GM12874 (cell line): ENCODE measurements at regions not wholly inside any gene's neighbourhood (a gene's known extent, or its start where the extent isn't known, plus 50 kb on each side); places are given as distances from the start of the nearest gene placed in this dataset.

ENCODE experiments used
- CTCF ChIP-seq: IDR thresholded peaks from 2 replicates; pipeline ENCODE4 v1.5.1; 2011; ENCODE audit warnings: low read depth, mild to moderate bottlenecking, control low read depth, low read length, moderate library complexity; ENCODE audit not compliant: insufficient read depth

- no peak for TF ChIP-seq CTCF
Observed at GRCh38 chr10:84571146-84571545, 242.8 kb downstream of the CCSER2 start.

GRCh38 chr10:84574102-84574501, 245.7 kb downstream of the CCSER2 start:
- TF ChIP-seq CTCF = no peak

GRCh38 chr10:84581976-84582375, 253.6 kb downstream of the CCSER2 start:
- no peak for TF ChIP-seq CTCF

- no peak for TF ChIP-seq CTCF
Observed at GRCh38 chr10:84583501-84583900, 255.1 kb downstream of the CCSER2 start.

GRCh38 chr10:84587789-84588188, 259.4 kb downstream of the CCSER2 start:
- TF ChIP-seq CTCF = no peak

GRCh38 chr10:84588426-84588825, 260.0 kb downstream of the CCSER2 start:
- no peak for TF ChIP-seq CTCF

- TF ChIP-seq CTCF = no peak
Observed at GRCh38 chr10:84588971-84589370, 260.6 kb downstream of the CCSER2 start.
